Adrenal gland (tissue), 5 donors: ENCODE measurements at regions not wholly inside any gene's neighbourhood (a gene's known extent, or its start where the extent isn't known, plus 50 kb on each side); places are given as distances from the start of the nearest gene placed in this dataset.

Source experiments
- CTCF ChIP-seq, 6 experiments: fragments of 450-650 bp in 4 of 6; fragments of 200-600 bp in 2 of 6; sonication (generic) in 1 of 6; IDR thresholded peaks; 1 replicate in 5 of 6; 2 replicates in 1 of 6; pipeline versions ENCODE4 v1.5.1 to v1.8.0; 2016 to 2021; ENCODE audit warnings: antibody characterized with exemption in 6 of 6, mild to moderate bottlenecking in 2 of 6, moderate library complexity in 1 of 6
- POLR2A ChIP-seq, 2 donors: fragments of 450-650 bp; IDR thresholded peaks; one replicate each; pipeline ENCODE4 v1.6.1; 2017; ENCODE audit warnings: antibody characterized with exemption in 2 of 2, mild to moderate bottlenecking in 2 of 2, moderate library complexity in 1 of 2
- donor health status: DM: no; HTN: no; CAD: no.

- TF ChIP-seq CTCF (IDR thresholded peaks at IDR 0.05) (no peak), POLR2A (IDR thresholded peaks at IDR 0.05) (no peak)
Observed at GRCh38 chr11:69878927-69879728, 59.9 kb upstream of the FGF3 start.
